ENCODE measurements at regions not wholly inside any gene's neighbourhood (a gene's known extent, or its start where the extent isn't known, plus 50 kb on each side); places are given as distances from the start of the nearest gene placed in this dataset.

DNA sequence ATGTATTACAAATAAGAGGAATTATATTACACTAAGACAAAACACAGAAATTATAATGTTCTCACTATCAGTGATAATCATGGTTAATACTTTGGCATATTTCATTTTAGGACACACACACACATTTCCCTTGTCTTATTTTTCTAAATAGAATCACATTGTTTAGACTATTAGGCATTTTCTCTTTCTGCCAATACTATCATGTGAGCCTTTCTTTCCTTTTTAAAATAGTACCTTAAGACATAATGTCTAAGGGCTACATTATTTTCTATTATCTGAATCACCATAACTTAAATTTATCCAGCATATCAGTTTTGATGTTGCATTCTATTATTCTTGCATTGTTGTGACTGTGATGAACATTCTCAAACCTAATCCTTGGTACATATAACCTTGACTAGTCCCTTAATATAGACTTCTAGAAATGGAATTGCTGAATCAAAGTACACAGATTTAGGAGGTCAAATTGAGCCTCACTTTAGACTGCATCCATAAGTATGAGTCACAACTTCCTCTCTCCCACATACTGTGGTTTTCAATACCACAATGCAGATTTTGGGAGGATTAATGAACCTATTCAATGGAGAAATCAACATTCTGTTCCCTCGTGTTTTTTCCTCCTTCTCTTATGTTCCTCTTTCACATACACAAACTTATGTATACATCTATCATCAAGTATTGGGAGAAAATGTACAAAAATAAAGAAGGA lies 212.6 kb downstream of the MOXD1 start:
- TF ChIP-seq POLR2A (IDR thresholded peaks at IDR 0.05), result no peak
- TF ChIP-seq, protein P1, sequence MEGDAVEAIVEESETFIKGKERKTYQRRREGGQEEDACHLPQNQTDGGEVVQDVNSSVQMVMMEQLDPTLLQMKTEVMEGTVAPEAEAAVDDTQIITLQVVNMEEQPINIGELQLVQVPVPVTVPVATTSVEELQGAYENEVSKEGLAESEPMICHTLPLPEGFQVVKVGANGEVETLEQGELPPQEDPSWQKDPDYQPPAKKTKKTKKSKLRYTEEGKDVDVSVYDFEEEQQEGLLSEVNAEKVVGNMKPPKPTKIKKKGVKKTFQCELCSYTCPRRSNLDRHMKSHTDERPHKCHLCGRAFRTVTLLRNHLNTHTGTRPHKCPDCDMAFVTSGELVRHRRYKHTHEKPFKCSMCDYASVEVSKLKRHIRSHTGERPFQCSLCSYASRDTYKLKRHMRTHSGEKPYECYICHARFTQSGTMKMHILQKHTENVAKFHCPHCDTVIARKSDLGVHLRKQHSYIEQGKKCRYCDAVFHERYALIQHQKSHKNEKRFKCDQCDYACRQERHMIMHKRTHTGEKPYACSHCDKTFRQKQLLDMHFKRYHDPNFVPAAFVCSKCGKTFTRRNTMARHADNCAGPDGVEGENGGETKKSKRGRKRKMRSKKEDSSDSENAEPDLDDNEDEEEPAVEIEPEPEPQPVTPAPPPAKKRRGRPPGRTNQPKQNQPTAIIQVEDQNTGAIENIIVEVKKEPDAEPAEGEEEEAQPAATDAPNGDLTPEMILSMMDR (IDR thresholded peaks at IDR 0.05), result no peak
- TF ChIP-seq EP300 (IDR thresholded peaks at IDR 0.05), result no peak
